Fibroblast of mammary gland (primary cell): ENCODE measurements at regions not wholly inside any gene's neighbourhood (a gene's known extent, or its start where the extent isn't known, plus 50 kb on each side); places are given as distances from the start of the nearest gene placed in this dataset.
"Not testable (repeated sequence)": the region's sequence is repeated elsewhere in the genome, so short reads cannot be mapped to it uniquely, and the experiment has no call there.

Experiments
- DNase-seq: peaks from one replicate; pipeline ENCODE4 v3.0.0-alpha.2; 2010; ENCODE audit warnings: low read depth
- H3K4me3 ChIP-seq: 2 replicates; pipeline ENCODE4 v1.5.1; 2011; ENCODE audit warnings: low read depth, mild to moderate bottlenecking, low read length, moderate library complexity; ENCODE audit not compliant: control insufficient read depth
- TF ChIP-seq, protein P1 (sequence below): conservative IDR thresholded peaks from 2 replicates; pipeline ENCODE4 v1.5.1; 2011; ENCODE audit warnings: low read depth, low read length, inconsistent platforms; ENCODE audit not compliant: control insufficient read depth, insufficient read depth

DNA sequence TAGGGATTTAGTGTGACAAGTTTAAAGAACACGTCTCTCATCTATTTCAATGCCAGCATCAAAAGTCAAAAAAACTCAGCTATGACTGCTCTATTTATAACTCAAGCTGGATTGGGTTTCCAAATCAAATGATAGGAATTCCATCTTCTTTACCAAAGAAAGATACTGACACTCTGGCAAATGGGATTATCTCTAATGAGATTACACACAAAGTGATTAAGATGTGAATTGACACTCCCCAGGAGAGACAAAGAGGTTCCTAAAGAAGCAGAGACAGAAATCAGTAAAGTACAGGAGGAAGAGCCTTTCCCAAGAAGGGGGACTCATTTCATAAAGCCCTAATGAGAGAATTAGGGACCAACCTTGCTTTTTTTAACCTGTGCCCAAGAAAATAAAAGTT lies 92.1 kb downstream of the ID4 start:
- H3K4me3 ChIP-seq, result no peak overlapping the region
- DNase-seq, result no peak
- TF ChIP-seq, protein P1, sequence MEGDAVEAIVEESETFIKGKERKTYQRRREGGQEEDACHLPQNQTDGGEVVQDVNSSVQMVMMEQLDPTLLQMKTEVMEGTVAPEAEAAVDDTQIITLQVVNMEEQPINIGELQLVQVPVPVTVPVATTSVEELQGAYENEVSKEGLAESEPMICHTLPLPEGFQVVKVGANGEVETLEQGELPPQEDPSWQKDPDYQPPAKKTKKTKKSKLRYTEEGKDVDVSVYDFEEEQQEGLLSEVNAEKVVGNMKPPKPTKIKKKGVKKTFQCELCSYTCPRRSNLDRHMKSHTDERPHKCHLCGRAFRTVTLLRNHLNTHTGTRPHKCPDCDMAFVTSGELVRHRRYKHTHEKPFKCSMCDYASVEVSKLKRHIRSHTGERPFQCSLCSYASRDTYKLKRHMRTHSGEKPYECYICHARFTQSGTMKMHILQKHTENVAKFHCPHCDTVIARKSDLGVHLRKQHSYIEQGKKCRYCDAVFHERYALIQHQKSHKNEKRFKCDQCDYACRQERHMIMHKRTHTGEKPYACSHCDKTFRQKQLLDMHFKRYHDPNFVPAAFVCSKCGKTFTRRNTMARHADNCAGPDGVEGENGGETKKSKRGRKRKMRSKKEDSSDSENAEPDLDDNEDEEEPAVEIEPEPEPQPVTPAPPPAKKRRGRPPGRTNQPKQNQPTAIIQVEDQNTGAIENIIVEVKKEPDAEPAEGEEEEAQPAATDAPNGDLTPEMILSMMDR, result no peak

DNA sequence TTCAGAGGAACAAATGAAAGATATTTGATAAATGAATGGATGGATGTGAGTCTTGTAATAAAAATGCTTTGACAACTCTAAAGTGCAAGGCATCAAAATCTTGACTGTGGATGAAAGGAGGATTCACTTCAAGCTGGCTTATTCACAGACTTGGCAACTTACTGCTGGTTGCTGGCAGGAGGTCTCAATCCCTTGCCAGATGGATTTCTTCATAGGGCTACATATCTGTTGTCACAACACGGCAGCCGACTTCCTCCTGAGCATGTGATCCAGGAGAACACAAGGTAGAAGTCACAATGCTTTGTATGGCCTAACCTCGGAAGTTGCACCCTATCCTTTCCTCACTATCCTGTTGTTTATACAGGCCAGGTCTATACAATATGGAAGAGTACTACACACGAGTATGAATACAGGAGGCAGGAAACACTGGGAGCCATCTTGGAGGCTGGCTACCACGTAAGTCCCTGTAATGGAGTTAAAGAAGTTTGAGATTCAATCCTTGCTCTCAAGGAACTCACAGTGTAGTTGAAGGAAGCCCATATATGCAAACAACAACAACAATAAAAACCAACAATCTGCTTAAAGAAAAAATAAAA lies 97.9 kb downstream of the ID4 start:
- TF ChIP-seq, protein P1, result no peak
- H3K4me3 ChIP-seq, result no peak overlapping the region
- DNase-seq, result no peak

DNA sequence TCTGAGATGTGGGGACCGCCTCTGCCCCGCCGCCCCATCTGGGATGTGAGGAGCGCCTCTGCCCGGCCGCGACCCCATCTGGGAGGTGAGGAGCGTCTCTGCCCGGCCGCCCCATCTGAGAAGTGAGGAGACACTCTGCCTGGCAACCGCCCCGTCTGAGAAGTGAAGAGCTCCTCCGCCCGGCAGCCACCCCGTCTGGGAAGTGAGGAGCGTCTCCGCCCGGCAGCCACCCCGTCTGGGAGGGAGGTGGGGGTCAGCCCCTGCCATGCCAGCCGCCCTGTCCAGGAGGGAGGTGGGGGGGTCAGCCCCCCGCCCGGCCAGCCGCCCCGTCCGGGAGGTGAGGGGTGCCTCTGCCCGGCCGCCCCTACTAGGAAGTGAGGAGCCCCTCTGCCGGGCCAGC lies 102.2 kb downstream of the ID4 start:
- not testable (repeated sequence) for H3K4me3 ChIP-seq, DNase-seq

DNA sequence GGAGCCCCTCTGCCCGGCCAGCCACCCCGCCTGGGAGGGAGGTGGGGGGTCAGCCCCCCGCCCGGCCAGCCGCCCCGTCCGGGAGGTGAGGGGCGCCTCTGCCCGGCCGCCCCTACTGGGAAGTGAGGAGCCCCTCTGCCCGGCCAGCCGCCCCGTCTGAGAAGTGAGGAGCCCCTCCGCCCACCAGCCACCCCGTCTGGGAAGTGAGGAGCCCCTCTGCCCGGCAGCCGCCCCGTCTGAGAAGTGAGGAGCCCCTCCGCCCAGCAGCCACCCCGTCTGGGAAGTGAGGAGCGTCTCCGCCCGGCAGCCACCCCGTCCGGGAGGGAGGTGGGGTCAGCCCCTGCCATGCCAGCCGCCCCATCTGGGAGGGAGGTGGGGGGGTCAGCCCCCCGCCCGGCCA lies 102.8 kb downstream of the ID4 start:
- DNase-seq, H3K4me3 ChIP-seq: not testable (repeated sequence)

DNA sequence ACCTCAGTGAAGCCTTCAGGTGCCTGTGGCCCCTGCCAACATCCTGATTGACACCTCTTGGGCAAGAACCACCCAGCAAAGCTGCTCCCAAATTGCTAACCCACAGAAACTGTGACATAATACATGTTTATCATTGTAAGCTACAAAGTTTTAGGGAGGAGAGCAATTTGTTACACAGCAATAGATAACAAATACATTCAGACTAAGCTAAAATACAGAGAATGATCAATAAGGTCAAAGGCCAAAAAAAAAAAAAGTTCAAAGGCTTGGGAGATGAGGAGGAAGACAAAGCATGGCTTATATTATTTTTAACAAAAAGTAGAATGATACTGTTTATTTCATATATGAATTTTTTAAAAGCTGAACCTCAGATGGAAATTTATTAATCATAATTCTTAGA lies 105.9 kb downstream of the ID4 start:
- TF ChIP-seq, protein P1, result no peak
- no peak overlapping the region for H3K4me3 ChIP-seq
- no peak for DNase-seq

DNA sequence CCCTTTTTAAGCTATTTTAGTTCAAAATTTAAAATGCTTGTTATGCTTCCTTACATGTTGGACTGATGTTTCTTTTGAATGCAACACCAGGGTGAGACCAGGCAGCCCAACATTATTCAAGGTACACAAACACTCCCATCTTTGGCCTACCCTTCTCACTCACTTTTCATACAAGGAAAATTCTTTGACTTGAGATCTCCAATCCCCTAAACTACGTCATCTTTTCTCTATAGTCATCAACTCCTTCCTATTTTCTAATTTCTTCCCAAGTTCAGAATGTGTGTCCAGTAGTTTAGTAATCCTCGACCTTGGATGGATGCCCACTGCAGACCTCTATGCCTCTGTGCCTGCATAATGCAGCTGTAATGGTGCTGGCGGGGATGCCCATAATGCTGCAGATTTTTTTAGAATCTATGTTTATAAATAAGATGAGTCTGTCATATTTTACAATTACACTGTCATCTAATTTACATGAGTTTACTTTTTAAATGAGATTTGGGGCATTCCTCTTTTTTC lies 108.7 kb downstream of the ID4 start:
- no peak overlapping the region for H3K4me3 ChIP-seq
- TF ChIP-seq, protein P1, result no peak
- DNase-seq, result peak; percentile 21

DNA sequence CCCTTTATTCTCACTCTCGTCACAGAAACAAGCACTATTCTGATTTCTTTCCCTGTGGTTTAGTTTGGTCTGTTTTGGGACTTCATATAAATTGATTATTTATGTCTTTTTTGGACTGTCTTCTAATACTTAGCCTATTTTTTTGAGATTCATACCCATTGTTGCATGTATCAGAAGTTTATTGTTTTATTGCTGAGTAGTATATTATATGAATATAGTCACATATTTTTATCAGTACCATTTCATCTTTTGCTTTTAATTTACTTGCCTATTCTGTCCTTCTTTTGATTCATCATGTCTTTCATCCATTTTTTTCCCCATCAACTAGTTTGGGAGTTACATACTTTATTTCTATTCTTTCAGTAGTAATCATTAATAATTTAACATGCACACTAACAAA lies 112.0 kb downstream of the ID4 start:
- no peak overlapping the region for H3K4me3 ChIP-seq
- no peak for DNase-seq
- TF ChIP-seq, protein P1, result no peak

DNA sequence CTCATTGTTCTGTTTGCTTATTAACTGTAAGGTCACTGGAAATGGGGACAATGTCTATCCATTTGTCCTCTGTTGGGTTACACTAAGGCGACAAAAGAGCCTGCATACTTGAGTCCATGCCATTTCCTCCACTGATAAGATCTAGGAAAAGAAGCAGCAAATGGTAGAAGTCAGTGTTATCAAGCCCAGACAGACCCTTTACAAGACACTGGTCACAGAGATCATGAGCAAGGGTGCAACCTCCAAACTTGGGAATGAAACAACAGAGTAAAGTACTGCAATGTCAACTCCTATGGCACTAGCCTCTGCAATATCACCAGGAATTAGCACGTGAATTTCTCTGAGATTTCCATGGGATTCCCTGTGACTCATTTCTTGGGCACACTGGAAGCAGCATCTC lies 126.9 kb downstream of the ID4 start:
- no peak for DNase-seq
- TF ChIP-seq, protein P1, result no peak
- no peak overlapping the region for H3K4me3 ChIP-seq
